GM21390 (cell line): ENCODE measurements at regions not wholly inside any gene's neighbourhood (a gene's known extent, or its start where the extent isn't known, plus 50 kb on each side); places are given as distances from the start of the nearest gene placed in this dataset.

ENCODE experiments used
- ATAC-seq: cut with Tn5 transposase; IDR thresholded peaks from one replicate; pipeline ENCODE4 v1.9.1; 2021; ENCODE audit not compliant: unreplicated experiment

GRCh38 chr3:31369637-31370379, 162.9 kb upstream of the STT3B start:
- ATAC-seq, result no peak

GRCh38 chr3:31370380-31370666, 162.4 kb upstream of the STT3B start:
- ATAC-seq, result no peak

DNA sequence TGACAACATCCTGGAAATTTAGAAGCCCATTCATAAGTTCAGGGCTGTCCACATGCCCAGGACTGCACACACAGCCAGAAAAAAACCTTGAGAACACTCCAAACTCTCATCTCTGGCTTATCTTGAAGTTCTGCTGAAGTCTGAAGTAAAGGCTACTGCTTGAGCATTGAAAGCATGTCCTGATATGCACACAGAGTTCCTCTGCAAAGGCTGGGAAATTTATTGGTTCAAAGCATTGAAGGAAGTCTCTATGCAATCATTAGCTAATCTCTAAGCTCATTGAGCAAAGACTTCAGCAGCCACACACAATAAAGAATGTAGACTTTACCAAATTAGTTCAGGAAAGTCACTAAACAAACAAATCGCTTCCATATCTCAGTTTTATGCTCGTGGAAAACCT, 162.0 kb upstream of the STT3B start:
- no peak for ATAC-seq

- no peak for ATAC-seq
Measured at GRCh38 chr3:31371484-31372177, 161.1 kb upstream of the STT3B start.

GRCh38 chr3:31373681-31374080, 159.0 kb upstream of the STT3B start:
- no peak for ATAC-seq

DNA sequence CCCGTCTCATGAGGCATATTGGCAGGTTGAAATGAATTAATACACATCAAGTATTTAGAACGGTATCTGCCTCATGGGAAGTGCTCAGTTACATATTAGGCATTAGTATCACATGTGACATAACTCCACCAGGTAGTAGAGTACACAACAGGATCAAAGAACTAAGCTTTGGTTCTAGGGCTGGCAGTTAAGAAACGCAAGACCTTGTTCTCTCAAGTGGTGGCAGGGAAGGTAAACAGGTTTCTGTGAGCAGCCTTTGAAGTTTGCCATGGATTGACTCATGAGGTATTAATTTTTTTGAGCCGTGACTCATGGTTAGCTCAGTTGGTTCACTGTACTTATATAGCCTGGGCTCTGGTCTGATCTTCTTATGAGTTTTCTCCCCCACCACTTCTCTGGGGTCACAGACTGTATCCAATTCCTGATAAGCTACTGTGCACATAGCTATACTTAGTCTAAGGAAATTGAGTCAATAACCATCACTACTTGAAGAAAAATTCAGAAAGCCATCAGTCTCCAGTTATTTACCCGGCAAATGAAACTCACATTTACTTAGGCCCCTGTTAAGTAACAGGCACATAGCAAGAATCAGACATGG, 155.6 kb upstream of the STT3B start:
- no peak for ATAC-seq

DNA sequence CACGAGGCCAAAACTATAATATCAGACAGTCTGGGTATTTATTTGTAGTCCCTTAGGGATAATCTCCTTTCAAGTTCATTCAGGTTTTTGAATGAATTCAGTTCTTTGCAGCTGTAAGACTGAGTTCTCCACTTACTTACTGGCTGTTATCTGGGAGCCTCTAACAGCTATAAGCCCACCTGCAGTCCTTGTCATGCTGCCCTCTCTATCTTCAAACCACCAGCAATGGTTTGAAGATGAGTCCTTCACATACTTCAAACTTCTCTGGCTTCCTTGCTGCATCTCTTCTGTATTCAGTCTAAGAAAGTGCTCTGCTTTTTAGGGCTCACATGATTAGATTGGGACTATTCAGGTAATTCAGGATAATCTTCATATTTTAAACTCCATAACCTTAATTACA, 154.5 kb upstream of the STT3B start:
- no peak for ATAC-seq

DNA sequence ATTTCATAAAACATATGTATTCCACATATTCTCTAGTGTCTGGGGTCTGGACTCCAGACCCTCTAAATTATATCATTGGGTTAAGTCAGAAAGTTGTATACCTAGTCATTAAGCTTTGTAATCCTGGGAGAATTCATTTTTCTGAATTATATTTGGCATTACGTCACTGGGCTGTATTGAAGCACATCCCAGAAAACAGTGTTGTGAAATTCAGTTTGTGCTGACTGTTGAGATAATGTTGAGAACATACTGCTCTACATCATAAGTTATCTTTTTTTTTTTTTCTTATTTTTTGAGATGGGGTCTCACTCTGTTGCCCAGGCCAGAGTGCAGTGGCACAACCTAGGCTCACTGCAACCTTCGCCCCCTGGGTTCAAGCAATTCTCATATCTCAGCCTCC, 153.1 kb upstream of the STT3B start:
- no peak for ATAC-seq

DNA sequence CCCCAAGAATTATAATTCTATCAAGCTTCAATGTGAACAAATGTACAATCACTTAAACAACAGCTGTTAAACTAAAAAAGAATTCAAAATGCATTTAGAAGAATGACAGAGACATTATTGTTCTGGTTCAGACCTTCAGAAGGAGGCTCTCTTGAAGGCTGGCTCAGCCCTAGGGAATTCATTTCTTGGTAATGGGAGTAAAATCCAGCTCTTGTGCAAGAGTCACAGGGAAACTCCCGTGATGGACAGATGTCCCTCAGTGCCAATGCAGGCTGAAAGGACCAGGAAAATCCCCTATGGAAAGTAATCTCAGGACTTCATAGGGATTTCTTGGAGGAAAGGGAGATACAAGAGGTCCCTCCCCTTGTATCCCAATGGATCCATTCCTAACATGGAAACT, 149.9 kb upstream of the STT3B start:
- ATAC-seq, result no peak

DNA sequence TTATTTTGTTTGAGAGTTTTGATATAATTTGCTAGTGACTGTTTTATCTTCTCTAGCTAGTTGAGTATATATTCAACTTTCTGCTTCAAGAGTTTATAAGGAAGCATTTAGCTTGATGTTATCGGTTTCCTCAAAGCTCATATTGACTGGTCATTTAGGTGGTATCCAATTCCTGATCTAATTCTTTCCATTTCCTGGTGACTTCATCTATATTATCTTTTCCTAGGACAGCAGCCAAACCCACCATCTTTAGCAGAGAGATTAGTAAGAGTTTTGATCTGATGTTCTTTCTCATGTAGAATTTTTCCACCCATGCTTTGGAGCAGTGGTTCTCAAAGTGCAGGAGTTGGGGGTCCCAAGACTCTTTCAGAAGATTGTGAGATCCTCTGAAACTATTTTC, 148.6 kb upstream of the STT3B start:
- ATAC-seq, result no peak

- no peak for ATAC-seq
Measured at GRCh38 chr3:31389939-31390338, 142.8 kb upstream of the STT3B start.

GRCh38 chr3:31390466-31390865, 142.3 kb upstream of the STT3B start:
- ATAC-seq, result no peak

DNA sequence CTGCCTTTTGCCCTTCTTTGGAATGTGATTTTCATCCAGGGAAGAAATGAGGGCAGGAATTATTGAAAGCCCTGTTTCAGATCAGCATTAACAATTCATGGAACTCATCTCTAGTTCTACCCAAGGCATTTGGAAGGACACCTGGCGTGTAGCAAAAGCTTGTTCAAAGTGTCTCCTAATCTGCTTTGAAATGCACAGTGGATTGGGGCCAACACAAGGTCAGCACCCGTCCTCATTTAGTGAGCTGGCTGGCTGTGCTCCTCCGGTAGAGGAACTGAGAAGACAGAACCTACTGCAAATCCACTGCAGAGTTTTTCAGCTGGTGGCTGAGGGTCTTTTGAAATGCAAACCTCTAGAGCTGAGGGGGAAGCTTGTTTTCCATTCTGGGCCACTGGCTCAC, 141.6 kb upstream of the STT3B start:
- peak; percentile 47 for ATAC-seq

- ATAC-seq, result peak; percentile 83
Measured at GRCh38 chr3:31392568-31392967, 140.2 kb upstream of the STT3B start.

- no peak for ATAC-seq
Measured at GRCh38 chr3:31399271-31399670, 133.5 kb upstream of the STT3B start.

GRCh38 chr3:31402117-31402516, 130.6 kb upstream of the STT3B start:
- no peak for ATAC-seq

DNA sequence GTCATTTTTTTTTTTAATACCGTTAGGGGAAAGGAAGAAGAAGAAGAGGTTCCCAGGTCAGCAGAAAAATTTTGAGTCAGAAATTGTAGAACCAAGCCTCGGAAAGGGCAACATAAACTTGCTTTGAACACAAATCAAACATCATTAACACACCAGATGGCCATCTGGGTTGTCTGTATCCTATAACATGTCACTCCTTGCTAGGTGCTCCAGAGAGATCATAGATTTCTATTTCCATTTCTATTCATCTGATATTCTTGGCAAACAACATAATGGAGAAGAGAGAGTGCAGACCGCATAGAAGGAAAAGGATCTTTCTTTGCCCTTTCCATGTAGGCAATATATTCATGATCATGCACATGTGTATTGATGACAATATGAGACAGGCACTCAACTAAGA, 129.5 kb upstream of the STT3B start:
- no peak for ATAC-seq

GRCh38 chr3:31404871-31405270, 127.9 kb upstream of the STT3B start:
- no peak for ATAC-seq

- no peak for ATAC-seq
Measured at GRCh38 chr3:31405515-31405914, 127.2 kb upstream of the STT3B start.

DNA sequence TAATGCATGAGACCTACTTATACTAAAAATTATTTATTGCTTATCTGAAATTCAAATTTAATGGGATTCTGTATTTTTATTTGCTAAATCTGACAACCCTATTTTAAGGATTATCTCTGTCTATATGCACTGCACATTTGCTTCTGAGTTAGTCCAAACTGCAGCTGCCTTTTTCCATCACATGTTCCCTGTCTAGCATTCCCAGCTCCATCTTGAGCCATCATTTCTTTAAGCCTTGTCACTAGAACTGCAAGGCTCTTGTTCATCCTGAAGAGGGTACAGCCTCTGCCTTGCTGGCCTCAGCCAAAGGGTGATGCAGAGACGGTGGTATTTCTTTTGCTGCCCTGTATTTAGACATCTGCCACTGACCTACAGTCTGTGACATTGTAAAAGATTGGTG, 125.8 kb upstream of the STT3B start:
- no peak for ATAC-seq

- ATAC-seq, result no peak
Measured at GRCh38 chr3:31407665-31408064, 125.1 kb upstream of the STT3B start.

DNA sequence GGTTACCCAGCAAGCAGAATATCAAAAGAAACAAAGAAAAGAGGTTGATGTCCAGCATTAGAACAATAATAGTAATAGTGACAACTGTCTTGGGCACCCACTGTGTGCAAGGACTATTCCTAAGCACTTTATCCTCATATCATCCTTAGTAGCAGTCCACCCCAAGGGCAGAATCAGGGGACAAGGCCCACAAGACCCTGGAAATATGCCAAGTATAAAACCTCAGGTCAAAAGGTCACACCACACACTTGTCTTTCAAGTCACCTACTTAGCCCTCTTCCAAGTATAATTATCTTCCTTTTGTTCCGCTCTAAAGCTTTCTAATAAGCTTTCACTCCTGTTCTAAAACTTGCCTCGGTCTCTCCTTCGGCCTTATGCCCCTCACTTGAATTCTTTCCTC, 124.0 kb upstream of the STT3B start:
- ATAC-seq, result no peak

DNA sequence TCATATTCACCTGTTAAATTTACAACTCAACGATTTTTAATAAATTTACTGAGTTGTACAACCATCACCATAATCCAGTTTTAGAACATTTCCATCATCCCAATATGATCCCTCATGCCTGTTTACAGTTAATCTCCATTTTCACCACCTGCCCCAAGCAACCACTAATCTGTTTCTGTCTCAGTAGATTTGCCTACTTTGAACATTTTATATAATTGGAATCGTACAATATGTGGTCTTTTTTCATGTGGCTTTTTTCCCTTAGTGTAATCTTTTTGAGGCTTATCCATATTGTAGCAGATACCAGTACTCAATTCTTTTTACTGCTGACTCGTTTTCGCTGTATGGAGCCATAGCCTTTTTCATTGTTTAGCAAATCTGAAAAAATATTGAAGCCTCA, 123.3 kb upstream of the STT3B start:
- no peak for ATAC-seq
